Bronchial epithelial cell (primary cell): ENCODE measurements at regions not wholly inside any gene's neighbourhood (a gene's known extent, or its start where the extent isn't known, plus 50 kb on each side); places are given as distances from the start of the nearest gene placed in this dataset.

Experiments
- DNase-seq: peaks from one replicate; pipeline ENCODE4 v3.0.0-alpha.2; 2010; ENCODE audit warnings: low read depth
- FAIRE-seq: peaks from 2 replicates; lab custom pipeline; 2011; peaks lifted over from hg19 to GRCh38; lab: Jason Lieb, UNC
- H3K27me3 ChIP-seq: 2 replicates; pipeline ENCODE4 v1.5.1; 2011; ENCODE audit warnings: low read length; ENCODE audit not compliant: control insufficient read depth, insufficient read depth
- H3K36me3 ChIP-seq: 2 replicates; pipeline ENCODE4 v1.5.1; 2011; ENCODE audit warnings: low read length; ENCODE audit not compliant: control insufficient read depth, insufficient read depth
- H3K4me3 ChIP-seq: 2 replicates; pipeline ENCODE4 v1.5.1; 2011; ENCODE audit warnings: mild to moderate bottlenecking, low read depth, low read length, control low read depth
- CTCF ChIP-seq: IDR thresholded peaks from 2 replicates; pipeline ENCODE4 v1.5.1; 2011; ENCODE audit warnings: mild to moderate bottlenecking, moderate library complexity, low read length, control low read depth, inconsistent platforms; ENCODE audit not compliant: insufficient read depth, severe bottlenecking

GRCh38 chr1:106964495-106964894, 92.0 kb upstream of the PRMT6 start:
- no peak overlapping the region for H3K4me3 ChIP-seq
- no peaks in the 10 kb centered on the region for H3K36me3 ChIP-seq
- no peak for DNase-seq
- no peak for FAIRE-seq
- H3K27me3 ChIP-seq, result no peaks in the 10 kb centered on the region
- TF ChIP-seq CTCF, result no peak

- Histone ChIP-seq H3K27me3 (no peaks in the 10 kb centered on the region), H3K36me3 (no peaks in the 10 kb centered on the region), H3K4me3 (no peak overlapping the region)
- DNase-seq, result no peak
- FAIRE-seq, result no peak
- TF ChIP-seq CTCF, result no peak
Observed at GRCh38 chr1:106968644-106969043, 87.8 kb upstream of the PRMT6 start.

- FAIRE-seq (no peak), DNase-seq (no peak)
- no peak for TF ChIP-seq CTCF
- Histone ChIP-seq H3K27me3 (no peaks in the 10 kb centered on the region), H3K4me3 (no peak overlapping the region), H3K36me3 (no peaks in the 10 kb centered on the region)
Observed at GRCh38 chr1:106969731-106970130, 86.7 kb upstream of the PRMT6 start.

GRCh38 chr1:106972074-106972473, 84.4 kb upstream of the PRMT6 start:
- TF ChIP-seq CTCF, result no peak
- FAIRE-seq, result no peak
- H3K4me3 ChIP-seq, result no peak overlapping the region
- no peak for DNase-seq
- H3K36me3 ChIP-seq, result no peaks in the 10 kb centered on the region
- H3K27me3 ChIP-seq, result no peaks in the 10 kb centered on the region

- Histone ChIP-seq H3K27me3 (no peaks in the 10 kb centered on the region), H3K4me3 (no peak overlapping the region), H3K36me3 (no peaks in the 10 kb centered on the region)
- FAIRE-seq (no peak), DNase-seq (no peak)
- no peak for TF ChIP-seq CTCF
Observed at GRCh38 chr1:106975944-106976343, 80.5 kb upstream of the PRMT6 start.
